Liver (tissue), 8 donors: ENCODE measurements at regions not wholly inside any gene's neighbourhood (a gene's known extent, or its start where the extent isn't known, plus 50 kb on each side); places are given as distances from the start of the nearest gene placed in this dataset.

Source experiments
- DNase-seq: peaks from one replicate; pipeline ENCODE4 v3.0.0-alpha.2; 2017; ENCODE audit warnings: low spot score
- H3K27ac ChIP-seq, 2 donors: one replicate each; pipeline ENCODE4 v1.7.0; 2013; ENCODE audit warnings: inconsistent platforms in 2 of 2, low read length in 2 of 2, control low read depth in 1 of 2, low read depth in 1 of 2, mild to moderate bottlenecking in 1 of 2
- H3K27me3 ChIP-seq, 4 donors: one replicate each; pipeline versions ENCODE4 v1.6.1 to v1.7.0; 2013; ENCODE audit warnings: low read length in 3 of 4, inconsistent platforms in 1 of 4, mild to moderate bottlenecking in 1 of 4, moderate library complexity in 1 of 4; ENCODE audit not compliant: control insufficient read depth in 4 of 4, insufficient read depth in 4 of 4
- H3K36me3 ChIP-seq, 4 donors: one replicate each; pipeline versions ENCODE4 v1.6.1 to v1.7.0; 2013; ENCODE audit warnings: low read length in 3 of 4, mild to moderate bottlenecking in 3 of 4, low read depth in 1 of 4, moderate library complexity in 1 of 4; ENCODE audit not compliant: control insufficient read depth in 4 of 4, insufficient read depth in 3 of 4
- H3K4me1 ChIP-seq, 4 donors: one replicate each; pipeline versions ENCODE4 v1.6.1 to v1.7.0; 2013; ENCODE audit warnings: low read length in 3 of 4, mild to moderate bottlenecking in 3 of 4, moderate library complexity in 1 of 4; ENCODE audit not compliant: control insufficient read depth in 4 of 4, insufficient read depth in 4 of 4
- H3K4me3 ChIP-seq, 3 donors: one replicate each; pipeline versions ENCODE4 v1.6.1 to v1.7.0; 2013; ENCODE audit warnings: low read length in 3 of 3, control low read depth in 1 of 3, low read depth in 1 of 3, mild to moderate bottlenecking in 1 of 3
- H3K9ac ChIP-seq, 2 donors: one replicate each; pipeline ENCODE4 v1.7.0; 2013; ENCODE audit warnings: low read length in 2 of 2, mild to moderate bottlenecking in 2 of 2, moderate library complexity in 2 of 2, control low read depth in 1 of 2, low read depth in 1 of 2
- H3K9me3 ChIP-seq, 4 donors: one replicate each; pipeline versions ENCODE4 v1.6.1 to v1.7.0; 2013; ENCODE audit warnings: low read length in 3 of 4; ENCODE audit not compliant: control insufficient read depth in 4 of 4
- CTCF ChIP-seq: fragments of 150-350 bp; IDR thresholded peaks from 2 replicates; pipeline ENCODE4 v1.5.1; 2017; ENCODE audit warnings: improper control_type of control experiment, low read depth, low read length; ENCODE audit not compliant: missing input control
- EGR1 ChIP-seq, 2 donors: IDR thresholded peaks; 2 replicates each; pipeline ENCODE4 v1.6.1; 2016 to 2018; ENCODE audit warnings: antibody characterized with exemption in 2 of 2, low read depth in 2 of 2
- FOXA1 ChIP-seq: IDR thresholded peaks from 2 replicates; pipeline ENCODE4 v1.6.1; 2016; ENCODE audit warnings: antibody characterized with exemption
- FOXA2 ChIP-seq: IDR thresholded peaks from 2 replicates; pipeline ENCODE4 v1.6.1; 2016; ENCODE audit warnings: antibody characterized with exemption
- GABPA ChIP-seq, 2 donors: IDR thresholded peaks in 1 of 2; conservative IDR thresholded peaks in 1 of 2; 2 replicates each; pipeline ENCODE4 v1.6.1; 2016; ENCODE audit warnings: antibody characterized with exemption in 2 of 2, mild to moderate bottlenecking in 1 of 2, moderate library complexity in 1 of 2
- HNF4A ChIP-seq, 2 donors: conservative IDR thresholded peaks; 2 replicates each; pipeline ENCODE4 v1.6.1; 2016; ENCODE audit warnings: antibody characterized with exemption in 2 of 2, mild to moderate bottlenecking in 2 of 2
- HNF4G ChIP-seq: IDR thresholded peaks from 2 replicates; pipeline ENCODE4 v1.6.1; 2016; ENCODE audit warnings: antibody characterized with exemption
- JUND ChIP-seq, 2 donors: IDR thresholded peaks; 2 replicates each; pipeline ENCODE4 v1.6.1; 2016; ENCODE audit warnings: antibody characterized with exemption in 2 of 2
- MAX ChIP-seq: IDR thresholded peaks from 2 replicates; pipeline ENCODE4 v1.6.1; 2016; ENCODE audit warnings: antibody characterized with exemption
- NR2F2 ChIP-seq: IDR thresholded peaks from 2 replicates; pipeline ENCODE4 v1.6.1; 2016; ENCODE audit warnings: antibody characterized with exemption
- RAD21 ChIP-seq, 2 donors: IDR thresholded peaks; 2 replicates each; pipeline ENCODE4 v1.6.1; 2016; ENCODE audit warnings: antibody characterized with exemption in 2 of 2, mild to moderate bottlenecking in 2 of 2
- REST ChIP-seq: IDR thresholded peaks from 2 replicates; pipeline ENCODE4 v1.6.1; 2016; ENCODE audit warnings: antibody characterized with exemption, mild to moderate bottlenecking
- RXRA ChIP-seq, 2 donors: IDR thresholded peaks; 2 replicates each; pipeline ENCODE4 v1.6.1; 2017 to 2018; ENCODE audit warnings: antibody characterized with exemption in 2 of 2, mild to moderate bottlenecking in 1 of 2
- SP1 ChIP-seq: IDR thresholded peaks from 2 replicates; pipeline ENCODE4 v1.6.1; 2018; ENCODE audit warnings: antibody characterized with exemption, mild to moderate bottlenecking
- TAF1 ChIP-seq: conservative IDR thresholded peaks from 2 replicates; pipeline ENCODE4 v1.6.1; 2016; ENCODE audit warnings: antibody characterized with exemption, mild to moderate bottlenecking
- YY1 ChIP-seq: IDR thresholded peaks from 2 replicates; pipeline ENCODE4 v1.6.1; 2016; ENCODE audit warnings: antibody characterized with exemption, mild to moderate bottlenecking
- WGBS: extraction: QIAGEN DNeasy Blood & Tissue Kit; methylation state at CpG from one replicate; pipeline ENCODE4 v1.1.7; 2013; 5-methylcytosine and 5-hydroxymethylcytosine counted together
- TF ChIP-seq, protein P1 (sequence below): IDR thresholded peaks from 2 replicates; pipeline ENCODE4 v1.6.1; 2016; ENCODE audit warnings: antibody characterized with exemption
- TF ChIP-seq, protein P2 (sequence below): IDR thresholded peaks from 2 replicates; pipeline ENCODE4 v1.6.1; 2016; ENCODE audit warnings: antibody characterized with exemption
- donor health status: healthy.
- donor health status: healthy.
- donor health status: healthy.
- donor health status: healthy.
- donor health status: healthy.

- WGBS = 76% methylated on average over 12 of the region's 12 CpGs
- no peak for DNase-seq
- H3K36me3 ChIP-seq = no peaks in the 10 kb centered on the region
Measured at GRCh38 chr10:123585477-123586445, 80.4 kb upstream of the GPR26 start.

GRCh38 chr10:123587110-123587509 lies 79.0 kb upstream of the GPR26 start:
- Histone ChIP-seq H3K36me3 (no peaks in the 10 kb centered on the region), H3K27me3 (peaks cover 0 to 19% (median 4%) of the 10 kb centered on the region in 4 donors), H3K4me3 (no peak overlapping the region), H3K9ac (no peak overlapping the region), H3K27ac (no peak overlapping the region), H3K9me3 (peaks cover 0 to 1% (median under 1%) of the 10 kb centered on the region in 4 donors), H3K4me1 (peaks cover 0 to 5% (median 0%) of the 10 kb centered on the region in 4 donors)
- WGBS = 87% methylated on average over 3 of the region's 3 CpGs
- no peak for TF ChIP-seq HNF4A (conservative IDR thresholded peaks at IDR 0.05)
- DNase-seq = no peak

More at GRCh38 chr10:123585477-123586445, 80.4 kb upstream of the GPR26 start:
- H3K27me3 ChIP-seq = peaks cover 0 to 26% (median 4%) of the 10 kb centered on the region in 4 donors
- H3K9ac ChIP-seq = no peak overlapping the region
- no peak overlapping the region for H3K27ac ChIP-seq
- no peak overlapping the region for H3K4me3 ChIP-seq
- peak; percentile 25 to 47 for TF ChIP-seq HNF4A (conservative IDR thresholded peaks at IDR 0.05)
- TF ChIP-seq RXRA (IDR thresholded peaks at IDR 0.05) = no peak
- no peaks in the 10 kb centered on the region for H3K9me3 ChIP-seq
- peaks cover 0 to 5% (median 0%) of the 10 kb centered on the region in 4 donors for H3K4me1 ChIP-seq

GRCh38 chr10:123588386-123588914 lies 77.7 kb upstream of the GPR26 start:
- H3K36me3 ChIP-seq = no peaks in the 10 kb centered on the region
- TF ChIP-seq EGR1 (IDR thresholded peaks at IDR 0.05; ENCODE audit: low read depth in 2 of 2) = no peak
- TF ChIP-seq, protein P1, sequence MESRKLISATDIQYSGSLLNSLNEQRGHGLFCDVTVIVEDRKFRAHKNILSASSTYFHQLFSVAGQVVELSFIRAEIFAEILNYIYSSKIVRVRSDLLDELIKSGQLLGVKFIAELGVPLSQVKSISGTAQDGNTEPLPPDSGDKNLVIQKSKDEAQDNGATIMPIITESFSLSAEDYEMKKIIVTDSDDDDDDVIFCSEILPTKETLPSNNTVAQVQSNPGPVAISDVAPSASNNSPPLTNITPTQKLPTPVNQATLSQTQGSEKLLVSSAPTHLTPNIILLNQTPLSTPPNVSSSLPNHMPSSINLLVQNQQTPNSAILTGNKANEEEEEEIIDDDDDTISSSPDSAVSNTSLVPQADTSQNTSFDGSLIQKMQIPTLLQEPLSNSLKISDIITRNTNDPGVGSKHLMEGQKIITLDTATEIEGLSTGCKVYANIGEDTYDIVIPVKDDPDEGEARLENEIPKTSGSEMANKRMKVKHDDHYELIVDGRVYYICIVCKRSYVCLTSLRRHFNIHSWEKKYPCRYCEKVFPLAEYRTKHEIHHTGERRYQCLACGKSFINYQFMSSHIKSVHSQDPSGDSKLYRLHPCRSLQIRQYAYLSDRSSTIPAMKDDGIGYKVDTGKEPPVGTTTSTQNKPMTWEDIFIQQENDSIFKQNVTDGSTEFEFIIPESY = no peak
- TF ChIP-seq FOXA2 = no peak
- TF ChIP-seq RAD21 (IDR thresholded peaks at IDR 0.05) = no peak
- TF ChIP-seq HNF4G = no peak
- no peak for TF ChIP-seq TAF1
- TF ChIP-seq MAX = no peak
- no peak for TF ChIP-seq HNF4A (conservative IDR thresholded peaks at IDR 0.05)
- no peak for TF ChIP-seq FOXA1
- TF ChIP-seq YY1 = no peak
- TF ChIP-seq GABPA (IDR thresholded peaks at IDR 0.05 in 1 of 2, conservative IDR thresholded peaks at IDR 0.05 in 1 of 2) = no peak
- TF ChIP-seq CTCF = no peak
- TF ChIP-seq RXRA (IDR thresholded peaks at IDR 0.05) = no peak
- TF ChIP-seq SP1 = no peak
- TF ChIP-seq JUND (IDR thresholded peaks at IDR 0.05) = no peak
- TF ChIP-seq, protein P2, sequence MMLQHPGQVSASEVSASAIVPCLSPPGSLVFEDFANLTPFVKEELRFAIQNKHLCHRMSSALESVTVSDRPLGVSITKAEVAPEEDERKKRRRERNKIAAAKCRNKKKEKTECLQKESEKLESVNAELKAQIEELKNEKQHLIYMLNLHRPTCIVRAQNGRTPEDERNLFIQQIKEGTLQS = no peak
- no peak for TF ChIP-seq NR2F2
- no peak for TF ChIP-seq REST
- H3K27me3 ChIP-seq = peaks cover 0 to 13% (median 0%) of the 10 kb centered on the region in 4 donors
- WGBS = 59% methylated on average over 7 of the region's 7 CpGs
- no peak overlapping the region for H3K27ac ChIP-seq
- peaks cover 0 to 4% (median 0%) of the 10 kb centered on the region in 4 donors for H3K4me1 ChIP-seq
- no peak overlapping the region for H3K4me3 ChIP-seq
- H3K9ac ChIP-seq = no peak overlapping the region
- DNase-seq = no peak
- H3K9me3 ChIP-seq = peaks cover 0 to 4% (median 1%) of the 10 kb centered on the region in 4 donors
